ENCODE measurements at regions not wholly inside any gene's neighbourhood (a gene's known extent, or its start where the extent isn't known, plus 50 kb on each side); places are given as distances from the start of the nearest gene placed in this dataset.

DNA sequence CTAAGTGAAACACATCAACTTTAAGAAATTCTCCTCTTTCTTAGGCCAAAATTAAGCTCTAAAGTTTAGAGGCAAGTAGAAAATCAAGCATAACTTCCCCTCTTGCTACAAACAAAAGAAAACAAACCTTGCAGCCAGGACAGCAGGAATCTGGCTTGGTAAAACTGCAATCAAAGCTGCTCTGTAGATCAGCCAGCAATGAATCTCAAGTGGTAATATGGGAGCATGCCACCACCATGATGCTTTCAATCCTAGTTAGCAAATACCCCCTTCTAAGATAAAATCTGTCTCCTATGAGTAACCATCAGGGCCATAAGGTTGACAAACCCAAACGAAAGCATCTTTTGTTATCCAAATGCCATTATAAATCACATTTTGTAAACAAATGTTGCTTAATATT, 208.3 kb upstream of the PLSCR5 start:
- ChIA-PET CTCF (no interaction called here), POLR2A (no interaction called here)
- TF ChIP-seq L3MBTL2 (conservative IDR thresholded peaks at IDR 0.05) (no peak), FOXK2 (IDR thresholded peaks at IDR 0.05) (no peak), TARDBP (IDR thresholded peaks at IDR 0.05) (no peak), SP1 (IDR thresholded peaks at IDR 0.05) (no peak), LEF1 (IDR thresholded peaks at IDR 0.05; ENCODE audit: borderline replicate concordance) (no peak), HDGF (IDR thresholded peaks at IDR 0.05; ENCODE audit: borderline replicate concordance) (no peak), BHLHE40 (IDR thresholded peaks at IDR 0.05; ENCODE audit: borderline replicate concordance) (no peak), ZNF384 (IDR thresholded peaks at IDR 0.05) (no peak), ELF4 (IDR thresholded peaks at IDR 0.05) (no peak), ARNT (IDR thresholded peaks at IDR 0.05) (no peak), FOXA1 (IDR thresholded peaks at IDR 0.05) (no peak), SUZ12 (IDR thresholded peaks at IDR 0.05) (no peak), CTBP1 (IDR thresholded peaks at IDR 0.05; ENCODE audit: borderline replicate concordance) (no peak), NFRKB (IDR thresholded peaks at IDR 0.05) (no peak), FOXM1 (IDR thresholded peaks at IDR 0.05; ENCODE audit: borderline replicate concordance) (no peak)
- TF ChIP-seq, protein P1, sequence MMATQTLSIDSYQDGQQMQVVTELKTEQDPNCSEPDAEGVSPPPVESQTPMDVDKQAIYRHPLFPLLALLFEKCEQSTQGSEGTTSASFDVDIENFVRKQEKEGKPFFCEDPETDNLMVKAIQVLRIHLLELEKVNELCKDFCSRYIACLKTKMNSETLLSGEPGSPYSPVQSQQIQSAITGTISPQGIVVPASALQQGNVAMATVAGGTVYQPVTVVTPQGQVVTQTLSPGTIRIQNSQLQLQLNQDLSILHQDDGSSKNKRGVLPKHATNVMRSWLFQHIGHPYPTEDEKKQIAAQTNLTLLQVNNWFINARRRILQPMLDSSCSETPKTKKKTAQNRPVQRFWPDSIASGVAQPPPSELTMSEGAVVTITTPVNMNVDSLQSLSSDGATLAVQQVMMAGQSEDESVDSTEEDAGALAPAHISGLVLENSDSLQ (IDR thresholded peaks at IDR 0.05), result no peak
- no peak for DNase-seq (ENCODE audit: extremely low spot score)

DNA sequence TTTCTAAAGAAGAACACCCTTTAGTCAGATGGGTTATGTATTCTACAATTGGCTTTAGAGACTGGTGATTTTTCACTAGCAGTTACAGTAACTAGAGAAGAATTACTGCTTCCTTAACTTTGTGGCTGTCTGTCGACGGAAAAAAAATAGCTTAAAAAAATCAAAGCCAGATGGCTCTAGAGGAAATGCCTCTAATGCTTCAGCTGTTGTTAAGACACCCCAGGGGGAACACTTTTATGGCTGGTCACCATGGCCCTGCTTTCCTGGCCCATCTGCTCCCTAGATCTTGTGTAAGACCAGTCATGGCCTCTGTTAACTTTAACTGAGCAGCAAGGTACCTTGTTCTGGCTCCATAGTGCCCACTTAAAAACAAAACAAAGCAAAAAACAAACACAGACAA, 198.6 kb upstream of the PLSCR5 start:
- no peak for DNase-seq (ENCODE audit: extremely low spot score)
- ChIA-PET CTCF (no interaction called here), POLR2A (no interaction called here)
- TF ChIP-seq HDGF (IDR thresholded peaks at IDR 0.05; ENCODE audit: borderline replicate concordance), result no peak
- TF ChIP-seq FOXM1 (IDR thresholded peaks at IDR 0.05; ENCODE audit: borderline replicate concordance), result no peak
- TF ChIP-seq NFRKB (IDR thresholded peaks at IDR 0.05), result no peak
- no peak for TF ChIP-seq BHLHE40 (IDR thresholded peaks at IDR 0.05; ENCODE audit: borderline replicate concordance)
- TF ChIP-seq LEF1 (IDR thresholded peaks at IDR 0.05; ENCODE audit: borderline replicate concordance), result no peak
- TF ChIP-seq, protein P1 (IDR thresholded peaks at IDR 0.05), result no peak
- no peak for TF ChIP-seq L3MBTL2 (conservative IDR thresholded peaks at IDR 0.05)
- no peak for TF ChIP-seq TARDBP (IDR thresholded peaks at IDR 0.05)
- no peak for TF ChIP-seq ARNT (IDR thresholded peaks at IDR 0.05)
- TF ChIP-seq SP1 (IDR thresholded peaks at IDR 0.05), result no peak
- no peak for TF ChIP-seq SUZ12 (IDR thresholded peaks at IDR 0.05)

DNA sequence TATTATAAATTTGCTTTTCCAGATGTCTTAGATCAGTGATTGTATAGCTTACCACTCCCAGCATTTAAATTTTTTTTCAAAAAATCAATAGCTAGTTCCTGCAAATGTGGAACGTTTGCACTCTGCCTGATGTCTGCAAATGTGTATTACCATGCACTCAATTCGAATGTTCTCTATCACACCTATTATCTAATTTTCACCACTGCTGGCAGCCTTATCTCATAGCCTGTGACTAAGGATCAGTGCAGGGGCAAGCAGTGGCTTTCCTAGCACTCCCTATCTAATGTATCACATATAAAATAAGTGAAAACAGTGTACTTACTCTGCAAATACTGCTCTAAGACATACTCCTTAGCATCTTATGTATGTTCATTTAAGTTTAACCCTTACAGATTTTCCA, 196.3 kb upstream of the PLSCR5 start:
- TF ChIP-seq NFRKB (IDR thresholded peaks at IDR 0.05) (no peak), L3MBTL2 (conservative IDR thresholded peaks at IDR 0.05) (no peak), ARNT (IDR thresholded peaks at IDR 0.05) (no peak), HDGF (IDR thresholded peaks at IDR 0.05; ENCODE audit: borderline replicate concordance) (no peak), FOXK2 (IDR thresholded peaks at IDR 0.05) (no peak), SP1 (IDR thresholded peaks at IDR 0.05) (no peak)
- CTCF ChIA-PET, result no interaction called here
- POLR2A ChIA-PET, result no interaction called here
- no peak for DNase-seq (ENCODE audit: extremely low spot score)

DNA sequence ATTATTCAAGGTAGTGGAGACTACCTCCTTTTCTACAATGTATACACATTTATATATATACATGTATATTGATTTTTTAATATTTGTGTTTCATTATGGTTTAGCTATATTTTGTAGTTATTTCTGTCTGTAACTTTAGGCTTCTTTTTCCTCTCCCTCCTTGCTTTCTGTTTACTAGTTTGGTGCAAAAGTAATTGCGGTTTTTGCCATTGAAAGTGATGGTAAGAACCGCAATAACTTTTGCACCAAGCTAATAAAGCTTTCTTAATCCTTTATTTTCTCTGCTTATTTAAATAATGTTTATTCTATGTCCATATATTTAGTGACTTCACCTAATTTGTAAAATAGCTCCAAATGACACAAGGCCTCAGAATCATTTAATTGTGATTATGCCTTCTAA, 195.3 kb upstream of the PLSCR5 start:
- DNase-seq (ENCODE audit: extremely low spot score), result no peak
- ChIA-PET POLR2A (no interaction called here), CTCF (no interaction called here)
- peak; percentile 69 for TF ChIP-seq ELF4 (IDR thresholded peaks at IDR 0.05)
- TF ChIP-seq BHLHE40 (IDR thresholded peaks at IDR 0.05; ENCODE audit: borderline replicate concordance), result no peak

DNA sequence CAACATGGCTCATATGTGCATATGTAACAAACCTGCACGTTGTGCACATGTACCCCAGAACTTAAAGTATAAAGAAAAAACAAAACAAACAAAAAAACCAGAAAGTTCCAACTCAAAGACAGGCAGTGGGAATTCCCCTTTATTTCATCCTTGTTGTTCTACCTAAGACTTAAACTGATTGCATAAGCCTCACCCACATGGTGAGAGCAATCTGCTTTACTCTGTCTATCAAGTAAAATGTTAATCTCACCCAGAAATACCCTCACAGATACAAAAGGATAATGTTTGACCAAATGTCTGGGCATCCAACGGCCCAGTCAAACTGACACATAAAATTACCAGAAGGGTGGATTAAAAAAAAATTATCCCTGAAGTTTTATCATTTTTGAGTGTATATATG, 190.9 kb upstream of the PLSCR5 start:
- TF ChIP-seq CTBP1 (IDR thresholded peaks at IDR 0.05; ENCODE audit: borderline replicate concordance) (no peak), BHLHE40 (IDR thresholded peaks at IDR 0.05; ENCODE audit: borderline replicate concordance) (no peak), L3MBTL2 (conservative IDR thresholded peaks at IDR 0.05) (no peak), NFRKB (IDR thresholded peaks at IDR 0.05) (no peak), SUZ12 (IDR thresholded peaks at IDR 0.05) (no peak), HDGF (IDR thresholded peaks at IDR 0.05; ENCODE audit: borderline replicate concordance) (no peak), FOXM1 (IDR thresholded peaks at IDR 0.05; ENCODE audit: borderline replicate concordance) (no peak), ARNT (IDR thresholded peaks at IDR 0.05) (no peak), FOXA1 (IDR thresholded peaks at IDR 0.05) (no peak), ELF4 (IDR thresholded peaks at IDR 0.05) (no peak), SP1 (IDR thresholded peaks at IDR 0.05) (no peak), TARDBP (IDR thresholded peaks at IDR 0.05) (no peak), ZNF384 (IDR thresholded peaks at IDR 0.05) (no peak), FOXK2 (IDR thresholded peaks at IDR 0.05) (no peak)
- TF ChIP-seq, protein P1 (IDR thresholded peaks at IDR 0.05), result no peak
- ChIA-PET CTCF (no interaction called here), POLR2A (no interaction called here)
- DNase-seq (ENCODE audit: extremely low spot score), result no peak

DNA sequence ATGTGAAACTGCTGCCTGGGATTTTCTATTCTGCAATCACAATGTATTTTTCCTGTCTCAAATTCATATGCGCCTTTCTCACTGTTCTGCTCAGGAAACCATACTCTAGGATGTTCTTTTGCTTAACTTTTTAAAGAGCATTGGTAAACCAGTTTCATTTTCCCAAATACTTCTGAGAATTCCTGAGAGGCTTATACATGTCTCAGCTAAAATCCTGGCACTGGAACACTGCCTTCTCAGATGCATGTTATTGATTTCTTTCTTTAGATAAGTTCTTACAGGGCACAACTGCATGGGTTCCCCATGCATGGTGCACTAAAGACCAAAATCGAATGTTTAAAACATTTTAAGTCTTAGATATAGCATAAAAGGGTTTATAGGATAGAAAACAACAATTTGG, 178.3 kb upstream of the PLSCR5 start:
- CTCF ChIA-PET, result no interaction called here
- POLR2A ChIA-PET, result no interaction called here
- TF ChIP-seq LEF1 (IDR thresholded peaks at IDR 0.05; ENCODE audit: borderline replicate concordance) (no peak), FOXK2 (IDR thresholded peaks at IDR 0.05) (no peak)
- no peak for DNase-seq (ENCODE audit: extremely low spot score)

DNA sequence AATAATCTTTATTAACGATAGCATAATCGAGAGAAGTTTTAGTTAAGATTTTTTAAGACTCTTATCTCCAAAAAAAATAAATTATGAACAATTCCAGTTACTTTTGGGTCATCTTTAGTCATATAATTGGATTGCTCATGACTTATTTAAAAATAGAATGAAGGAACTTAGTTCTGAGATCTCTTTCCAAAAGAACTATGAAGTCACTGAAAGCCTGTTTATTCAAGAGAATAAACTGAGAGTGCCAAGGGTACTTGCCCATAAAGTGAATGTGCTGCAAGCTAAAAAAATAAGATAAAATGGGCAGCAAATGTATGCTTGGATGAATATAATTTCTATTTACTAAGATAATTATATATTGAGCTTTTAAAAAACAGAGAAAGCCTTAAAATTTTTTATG, 176.5 kb upstream of the PLSCR5 start:
- POLR2A ChIA-PET, result no interaction called here
- TF ChIP-seq FOXM1 (IDR thresholded peaks at IDR 0.05; ENCODE audit: borderline replicate concordance) (no peak), SP1 (IDR thresholded peaks at IDR 0.05) (no peak), HDGF (IDR thresholded peaks at IDR 0.05; ENCODE audit: borderline replicate concordance) (no peak), L3MBTL2 (conservative IDR thresholded peaks at IDR 0.05) (no peak), ARNT (IDR thresholded peaks at IDR 0.05) (no peak), LEF1 (IDR thresholded peaks at IDR 0.05; ENCODE audit: borderline replicate concordance) (no peak), TARDBP (IDR thresholded peaks at IDR 0.05) (no peak), ZNF384 (IDR thresholded peaks at IDR 0.05) (no peak), ELF4 (IDR thresholded peaks at IDR 0.05) (no peak), FOXA1 (IDR thresholded peaks at IDR 0.05) (no peak), CTBP1 (IDR thresholded peaks at IDR 0.05; ENCODE audit: borderline replicate concordance) (no peak), BHLHE40 (IDR thresholded peaks at IDR 0.05; ENCODE audit: borderline replicate concordance) (no peak), SUZ12 (IDR thresholded peaks at IDR 0.05) (no peak), NFRKB (IDR thresholded peaks at IDR 0.05) (no peak)
- TF ChIP-seq, protein P1 (IDR thresholded peaks at IDR 0.05), result no peak
- CTCF ChIA-PET, result no interaction called here
- no peak for DNase-seq (ENCODE audit: extremely low spot score)

Data from HEK293T (cell line).